LNCAP (cell line): ENCODE measurements at regions not wholly inside any gene's neighbourhood (a gene's known extent, or its start where the extent isn't known, plus 50 kb on each side); places are given as distances from the start of the nearest gene placed in this dataset.

Experiments used
- CTCF ChIP-seq: fragments of 450-650 bp; IDR thresholded peaks from 2 replicates; pipeline ENCODE4 v1.5.1; 2017; ENCODE audit warnings: mild to moderate bottlenecking

- TF ChIP-seq CTCF = no peak
Measured at GRCh38 chr4:35541146-35541887, 703.0 kb downstream of the ARAP2 start.

- TF ChIP-seq CTCF = no peak
Measured at GRCh38 chr4:35541888-35542213, 702.5 kb downstream of the ARAP2 start.

- no peak for TF ChIP-seq CTCF
Measured at GRCh38 chr4:35548921-35549320, 695.4 kb downstream of the ARAP2 start.

- no peak for TF ChIP-seq CTCF
Measured at GRCh38 chr4:35556387-35556786, 687.9 kb downstream of the ARAP2 start.

GRCh38 chr4:35559559-35560365 is 684.6 kb downstream of the ARAP2 start:
- no peak for TF ChIP-seq CTCF

- no peak for TF ChIP-seq CTCF
Measured at GRCh38 chr4:35562861-35563260, 681.5 kb downstream of the ARAP2 start.

GRCh38 chr4:35565640-35566039 is 678.7 kb downstream of the ARAP2 start:
- TF ChIP-seq CTCF = no peak
